ENCODE measurements at regions not wholly inside any gene's neighbourhood (a gene's known extent, or its start where the extent isn't known, plus 50 kb on each side); places are given as distances from the start of the nearest gene placed in this dataset.

DNA sequence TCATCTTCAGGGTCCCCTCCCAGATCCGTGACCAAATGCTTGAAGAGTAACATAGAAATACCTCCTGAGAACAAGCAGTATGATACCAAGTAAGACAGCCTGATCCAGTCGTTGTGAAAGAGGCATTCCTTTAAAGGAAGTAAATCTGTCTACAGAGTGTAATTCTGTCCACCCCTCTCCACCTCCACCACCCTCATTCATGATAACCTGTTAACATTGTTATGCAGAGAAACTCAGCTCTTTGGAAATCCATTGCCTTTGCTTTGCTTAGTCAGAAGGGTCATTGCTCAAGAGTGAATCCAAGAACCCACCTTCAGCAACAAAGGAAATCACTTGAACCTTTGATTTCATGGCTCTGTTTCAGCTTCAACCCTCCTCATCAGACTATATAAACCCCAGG is 155.6 kb downstream of the CYP26B1 start:
- H3K27me3 ChIP-seq (ENCODE audit: low read length): no peaks in the 10 kb centered on the region
- H3K36me3 ChIP-seq (ENCODE audit: low read length): no peaks in the 10 kb centered on the region
- no peaks in the 10 kb centered on the region for H3K9me3 ChIP-seq (ENCODE audit: insufficient read depth, low read length)
- TF ChIP-seq, protein P1, sequence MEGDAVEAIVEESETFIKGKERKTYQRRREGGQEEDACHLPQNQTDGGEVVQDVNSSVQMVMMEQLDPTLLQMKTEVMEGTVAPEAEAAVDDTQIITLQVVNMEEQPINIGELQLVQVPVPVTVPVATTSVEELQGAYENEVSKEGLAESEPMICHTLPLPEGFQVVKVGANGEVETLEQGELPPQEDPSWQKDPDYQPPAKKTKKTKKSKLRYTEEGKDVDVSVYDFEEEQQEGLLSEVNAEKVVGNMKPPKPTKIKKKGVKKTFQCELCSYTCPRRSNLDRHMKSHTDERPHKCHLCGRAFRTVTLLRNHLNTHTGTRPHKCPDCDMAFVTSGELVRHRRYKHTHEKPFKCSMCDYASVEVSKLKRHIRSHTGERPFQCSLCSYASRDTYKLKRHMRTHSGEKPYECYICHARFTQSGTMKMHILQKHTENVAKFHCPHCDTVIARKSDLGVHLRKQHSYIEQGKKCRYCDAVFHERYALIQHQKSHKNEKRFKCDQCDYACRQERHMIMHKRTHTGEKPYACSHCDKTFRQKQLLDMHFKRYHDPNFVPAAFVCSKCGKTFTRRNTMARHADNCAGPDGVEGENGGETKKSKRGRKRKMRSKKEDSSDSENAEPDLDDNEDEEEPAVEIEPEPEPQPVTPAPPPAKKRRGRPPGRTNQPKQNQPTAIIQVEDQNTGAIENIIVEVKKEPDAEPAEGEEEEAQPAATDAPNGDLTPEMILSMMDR (IDR thresholded peaks at IDR 0.05; ENCODE audit: insufficient read depth, low read length, poor library complexity, severe bottlenecking): no peak
- TF ChIP-seq EZH2phosphoT487 (conservative IDR thresholded peaks at IDR 0.05; ENCODE audit: low read length): no peak
- no peak overlapping the region for H3K9ac ChIP-seq (ENCODE audit: low read length)
- no peaks in the 10 kb centered on the region for H3K79me2 ChIP-seq (ENCODE audit: insufficient read depth, low read length)
- H2AFZ ChIP-seq (ENCODE audit: low read depth, low read length, severe bottlenecking): no peak overlapping the region
- no peak overlapping the region for H3K4me3 ChIP-seq (ENCODE audit: insufficient read depth, low read length, poor library complexity, severe bottlenecking)
- no peaks in the 10 kb centered on the region for H3F3A ChIP-seq (ENCODE audit: insufficient read depth)
- H3K4me2 ChIP-seq (ENCODE audit: low read depth, low read length, poor library complexity, severe bottlenecking): no peak overlapping the region
- no peak overlapping the region for H3K27ac ChIP-seq (ENCODE audit: low read depth, low read length)
- no peaks in the 10 kb centered on the region for H3K9me2 ChIP-seq (replicated peaks; ENCODE audit: insufficient read depth, low read length)
- H4K20me1 ChIP-seq (ENCODE audit: low read depth, low read length): no peaks in the 10 kb centered on the region; the same call in 1 of the 2 replicates

DNA sequence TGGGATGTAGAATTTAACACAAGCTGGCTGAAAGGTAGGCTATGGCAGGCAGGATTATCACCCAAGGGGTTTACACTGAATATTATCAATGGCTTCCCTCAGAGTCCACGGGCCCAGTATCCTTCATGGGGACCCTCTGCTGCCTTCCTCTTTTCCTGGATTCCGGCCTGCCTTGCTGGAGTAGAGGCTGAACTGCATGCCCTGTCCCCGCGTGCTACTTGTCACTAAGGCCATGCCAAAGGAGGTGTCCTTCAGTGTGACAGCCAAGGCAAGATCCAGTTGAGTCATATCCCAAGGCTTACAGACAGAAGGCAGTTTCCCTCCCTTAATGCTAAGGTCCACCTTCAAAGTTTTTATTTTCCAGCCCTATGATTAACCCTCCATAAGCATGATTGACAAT is 156.3 kb downstream of the CYP26B1 start:
- Histone ChIP-seq H3K36me3 (ENCODE audit: low read length) (no peaks in the 10 kb centered on the region), H3K79me2 (ENCODE audit: insufficient read depth, low read length) (no peaks in the 10 kb centered on the region), H3K9me2 (replicated peaks; ENCODE audit: insufficient read depth, low read length) (no peaks in the 10 kb centered on the region), H3K27ac (ENCODE audit: low read depth, low read length) (no peak overlapping the region), H3K9me3 (ENCODE audit: insufficient read depth, low read length) (no peaks in the 10 kb centered on the region), H3K9ac (ENCODE audit: low read length) (no peak overlapping the region), H4K20me1 (ENCODE audit: low read depth, low read length) (no peaks in the 10 kb centered on the region), H3K4me3 (ENCODE audit: insufficient read depth, low read length, poor library complexity, severe bottlenecking) (no peak overlapping the region), H3K27me3 (ENCODE audit: low read length) (no peaks in the 10 kb centered on the region), H2AFZ (ENCODE audit: low read depth, low read length, severe bottlenecking) (no peak overlapping the region), H3F3A (ENCODE audit: insufficient read depth) (no peaks in the 10 kb centered on the region), H3K4me2 (ENCODE audit: low read depth, low read length, poor library complexity, severe bottlenecking) (no peak overlapping the region)
- TF ChIP-seq EZH2phosphoT487 (conservative IDR thresholded peaks at IDR 0.05; ENCODE audit: low read length): no peak
- TF ChIP-seq, protein P1 (IDR thresholded peaks at IDR 0.05; ENCODE audit: insufficient read depth, low read length, poor library complexity, severe bottlenecking): no peak

DNA sequence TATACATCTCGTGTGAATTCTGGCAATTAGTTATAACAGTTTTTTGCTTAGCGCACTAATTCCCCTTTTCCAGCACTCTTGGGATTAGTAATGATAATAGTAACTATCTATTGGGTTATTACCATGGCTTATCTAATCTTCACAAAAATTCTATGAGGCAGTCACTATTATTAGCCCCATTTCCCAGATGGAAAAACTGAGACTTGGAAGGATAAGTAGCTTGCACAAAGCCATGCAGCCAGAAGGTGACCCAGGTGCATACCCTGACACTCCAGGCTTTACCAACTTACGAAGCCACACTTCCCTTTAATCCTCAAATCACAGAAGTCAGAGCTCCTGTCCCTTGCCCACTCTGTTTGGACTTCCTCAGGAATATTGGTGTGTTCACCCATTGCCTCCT is 156.8 kb downstream of the CYP26B1 start:
- Histone ChIP-seq H2AFZ (ENCODE audit: low read depth, low read length, severe bottlenecking) (no peak overlapping the region), H3K4me2 (ENCODE audit: low read depth, low read length, poor library complexity, severe bottlenecking) (no peak overlapping the region), H3K27ac (ENCODE audit: low read depth, low read length) (no peak overlapping the region), H3K36me3 (ENCODE audit: low read length) (no peaks in the 10 kb centered on the region), H3F3A (ENCODE audit: insufficient read depth) (no peaks in the 10 kb centered on the region), H3K9me2 (replicated peaks; ENCODE audit: insufficient read depth, low read length) (no peaks in the 10 kb centered on the region), H3K4me3 (ENCODE audit: insufficient read depth, low read length, poor library complexity, severe bottlenecking) (no peak overlapping the region), H3K79me2 (ENCODE audit: insufficient read depth, low read length) (no peaks in the 10 kb centered on the region), H3K9ac (ENCODE audit: low read length) (no peak overlapping the region), H4K20me1 (ENCODE audit: low read depth, low read length) (no peaks in the 10 kb centered on the region), H3K27me3 (ENCODE audit: low read length) (no peaks in the 10 kb centered on the region), H3K9me3 (ENCODE audit: insufficient read depth, low read length) (no peaks in the 10 kb centered on the region)
- TF ChIP-seq, protein P1 (IDR thresholded peaks at IDR 0.05; ENCODE audit: insufficient read depth, low read length, poor library complexity, severe bottlenecking): no peak
- TF ChIP-seq EZH2phosphoT487 (conservative IDR thresholded peaks at IDR 0.05; ENCODE audit: low read length): no peak
